Hepatocyte (in vitro differentiated cells): ENCODE measurements at regions not wholly inside any gene's neighbourhood (a gene's known extent, or its start where the extent isn't known, plus 50 kb on each side); places are given as distances from the start of the nearest gene placed in this dataset.

Experiments
- DNase-seq: peaks from one replicate; pipeline ENCODE4 v3.0.0-alpha.2; 2016; ENCODE audit warnings: low spot score
- H2AFZ ChIP-seq: fragments of 200-600 bp; sonication (generic); 2 replicates; pipeline ENCODE4 v1.6.0; 2016; ENCODE audit warnings: antibody characterized with exemption, mild to moderate bottlenecking
- H3K27ac ChIP-seq: fragments of 200-600 bp; sonication (generic); 2 replicates; pipeline ENCODE4 v1.5.1; 2016; ENCODE audit warnings: mild to moderate bottlenecking
- H3K27me3 ChIP-seq: fragments of 200-600 bp; sonication (generic); 2 replicates; pipeline ENCODE4 v1.6.1; 2016
- H3K36me3 ChIP-seq: fragments of 200-600 bp; sonication (generic); replicated peaks from 2 replicates; pipeline ENCODE4 v1.5.1; 2016; ENCODE audit warnings: low read depth; ENCODE audit not compliant: insufficient read depth
- H3K4me1 ChIP-seq: fragments of 200-600 bp; sonication (generic); 2 replicates; pipeline ENCODE4 v1.5.1; 2016; ENCODE audit warnings: mild to moderate bottlenecking, moderate library complexity; ENCODE audit not compliant: insufficient read depth
- H3K4me2 ChIP-seq: fragments of 200-600 bp; sonication (generic); 2 replicates; pipeline ENCODE4 v1.6.0; 2016
- H3K4me3 ChIP-seq: fragments of 200-600 bp; sonication (generic); 2 replicates; pipeline ENCODE4 v1.5.1; 2016; ENCODE audit warnings: mild to moderate bottlenecking
- H3K79me2 ChIP-seq: fragments of 200-600 bp; sonication (generic); 2 replicates; pipeline ENCODE4 v1.6.0; 2017; ENCODE audit warnings: mild to moderate bottlenecking
- H3K9me2 ChIP-seq: fragments of 200-600 bp; sonication (generic); replicated peaks from 2 replicates; pipeline ENCODE4 v1.6.0; 2017; ENCODE audit warnings: mild to moderate bottlenecking; ENCODE audit not compliant: insufficient read depth
- H3K9me3 ChIP-seq: fragments of 200-600 bp; sonication (generic); 2 replicates; pipeline ENCODE4 v1.5.1; 2016; ENCODE audit warnings: low read depth, mild to moderate bottlenecking
- H4K20me1 ChIP-seq: fragments of 200-600 bp; sonication (generic); 2 replicates; pipeline ENCODE4 v1.6.0; 2016; ENCODE audit warnings: mild to moderate bottlenecking; ENCODE audit not compliant: insufficient read depth, poor library complexity, severe bottlenecking
- EZH2 ChIP-seq: fragments of 200-600 bp; sonication (generic); IDR thresholded peaks from 2 replicates; pipeline ENCODE4 v1.6.1; 2016; ENCODE audit warnings: antibody characterized with exemption, mild to moderate bottlenecking, borderline replicate concordance
- EZH2phosphoT487 ChIP-seq: fragments of 200-600 bp; sonication (generic); IDR thresholded peaks from one replicate; pipeline ENCODE4 v1.6.1; 2018; ENCODE audit warnings: antibody characterized with exemption, mild to moderate bottlenecking, low read depth, moderate library complexity; ENCODE audit not compliant: unreplicated experiment, severe bottlenecking
- WGBS: methylation state at CpG from one replicate; pipeline ENCODE4 v1.1.6; 2016; ENCODE audit warnings: low lambda C conversion rate; ENCODE audit errors: missing lambda C conversion rate; 5-methylcytosine and 5-hydroxymethylcytosine counted together
- TF ChIP-seq, protein P1 (sequence below): fragments of 200-600 bp; sonication (generic); IDR thresholded peaks from 2 replicates; pipeline ENCODE4 v1.5.1; 2016; ENCODE audit warnings: antibody characterized with exemption, mild to moderate bottlenecking; ENCODE audit not compliant: poor library complexity

DNA sequence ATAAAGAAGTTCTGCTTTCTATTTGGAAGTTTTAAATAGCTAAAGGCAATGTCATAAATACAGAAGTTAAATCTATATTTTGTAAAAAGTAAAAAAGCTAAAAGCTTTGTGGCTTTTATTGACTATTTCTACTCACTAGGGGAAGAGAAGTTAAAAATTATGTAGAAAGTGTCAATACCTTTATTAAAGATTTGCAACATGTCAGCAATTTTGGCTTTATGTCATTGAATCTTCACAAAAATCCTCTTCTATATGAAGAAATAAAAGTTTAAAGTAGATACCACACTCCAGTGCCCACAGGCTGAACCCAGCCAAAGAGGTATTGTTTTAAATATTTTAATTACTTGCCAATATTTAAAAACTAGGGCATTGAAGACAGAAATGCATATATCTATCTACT lies 160.6 kb upstream of the HSF2 start:
- Histone ChIP-seq H3K4me1 (no peaks in the 10 kb centered on the region), H4K20me1 (no peaks in the 10 kb centered on the region), H3K79me2 (no peaks in the 10 kb centered on the region), H3K4me2 (no peak overlapping the region), H2AFZ (no peak overlapping the region), H3K27me3 (no peaks in the 10 kb centered on the region), H3K36me3 (no peaks in the 10 kb centered on the region), H3K4me3 (no peak overlapping the region), H3K9me3 (no peaks in the 10 kb centered on the region), H3K9me2 (no peaks in the 10 kb centered on the region), H3K27ac (no peak overlapping the region)
- DNase-seq = no peak
- TF ChIP-seq EZH2 (no peak), EZH2phosphoT487 (no peak)
- TF ChIP-seq, protein P1, sequence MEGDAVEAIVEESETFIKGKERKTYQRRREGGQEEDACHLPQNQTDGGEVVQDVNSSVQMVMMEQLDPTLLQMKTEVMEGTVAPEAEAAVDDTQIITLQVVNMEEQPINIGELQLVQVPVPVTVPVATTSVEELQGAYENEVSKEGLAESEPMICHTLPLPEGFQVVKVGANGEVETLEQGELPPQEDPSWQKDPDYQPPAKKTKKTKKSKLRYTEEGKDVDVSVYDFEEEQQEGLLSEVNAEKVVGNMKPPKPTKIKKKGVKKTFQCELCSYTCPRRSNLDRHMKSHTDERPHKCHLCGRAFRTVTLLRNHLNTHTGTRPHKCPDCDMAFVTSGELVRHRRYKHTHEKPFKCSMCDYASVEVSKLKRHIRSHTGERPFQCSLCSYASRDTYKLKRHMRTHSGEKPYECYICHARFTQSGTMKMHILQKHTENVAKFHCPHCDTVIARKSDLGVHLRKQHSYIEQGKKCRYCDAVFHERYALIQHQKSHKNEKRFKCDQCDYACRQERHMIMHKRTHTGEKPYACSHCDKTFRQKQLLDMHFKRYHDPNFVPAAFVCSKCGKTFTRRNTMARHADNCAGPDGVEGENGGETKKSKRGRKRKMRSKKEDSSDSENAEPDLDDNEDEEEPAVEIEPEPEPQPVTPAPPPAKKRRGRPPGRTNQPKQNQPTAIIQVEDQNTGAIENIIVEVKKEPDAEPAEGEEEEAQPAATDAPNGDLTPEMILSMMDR = no peak

- Histone ChIP-seq H3K36me3 (no peaks in the 10 kb centered on the region), H2AFZ (no peak overlapping the region), H4K20me1 (no peaks in the 10 kb centered on the region), H3K27ac (no peak overlapping the region), H3K4me2 (no peak overlapping the region), H3K79me2 (no peaks in the 10 kb centered on the region), H3K4me1 (no peaks in the 10 kb centered on the region), H3K9me2 (no peaks in the 10 kb centered on the region), H3K4me3 (no peak overlapping the region), H3K9me3 (no peaks in the 10 kb centered on the region), H3K27me3 (no peaks in the 10 kb centered on the region)
- WGBS = 75% methylated on average over 5 of the region's 5 CpGs
- TF ChIP-seq, protein P1 = no peak
- TF ChIP-seq EZH2 (no peak), EZH2phosphoT487 (no peak)
- DNase-seq = no peak
Measured at GRCh38 chr6:122246906-122247658, 152.4 kb upstream of the HSF2 start.

DNA sequence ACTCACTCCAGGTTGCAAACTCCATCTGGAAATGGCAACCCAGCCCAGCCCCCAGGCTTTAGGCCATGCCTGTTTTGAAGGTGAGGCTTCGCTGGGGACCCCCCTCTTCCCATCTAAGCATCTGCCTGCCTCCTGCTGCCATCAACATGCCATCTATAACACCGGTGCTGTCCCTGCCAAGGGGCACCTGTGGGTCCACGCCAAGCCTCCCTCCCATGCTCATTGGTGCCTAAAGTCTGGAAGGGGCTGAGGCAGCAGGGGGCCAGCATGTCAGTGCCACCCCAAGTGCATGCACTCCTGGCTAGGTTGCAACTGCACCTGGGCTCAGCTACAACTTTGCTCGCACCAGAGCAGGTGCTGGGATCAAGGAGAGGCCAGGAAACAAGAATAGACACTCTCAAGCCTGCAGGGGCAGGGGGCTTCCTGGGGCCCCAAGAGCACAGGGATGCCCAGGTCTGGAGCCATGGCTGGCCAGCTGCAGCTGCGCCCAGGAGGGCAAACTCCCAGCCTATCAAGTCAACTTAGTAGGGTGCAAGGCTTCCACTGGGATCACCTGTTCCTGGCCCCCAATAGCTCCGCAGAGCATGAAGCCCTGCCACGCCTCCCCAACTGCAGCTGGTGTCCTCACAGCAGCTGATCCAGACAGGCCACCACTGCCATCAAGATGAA lies 151.3 kb upstream of the HSF2 start:
- H3K27ac ChIP-seq = no peak overlapping the region
- H4K20me1 ChIP-seq = no peaks in the 10 kb centered on the region
- no peaks in the 10 kb centered on the region for H3K79me2 ChIP-seq
- no peaks in the 10 kb centered on the region for H3K36me3 ChIP-seq
- WGBS = 81% methylated on average over 7 of the region's 7 CpGs
- H3K4me2 ChIP-seq = no peak overlapping the region
- DNase-seq = no peak
- H3K9me3 ChIP-seq = no peaks in the 10 kb centered on the region
- H3K4me1 ChIP-seq = no peaks in the 10 kb centered on the region
- H2AFZ ChIP-seq = no peak overlapping the region
- no peaks in the 10 kb centered on the region for H3K27me3 ChIP-seq
- H3K9me2 ChIP-seq = no peaks in the 10 kb centered on the region
- TF ChIP-seq EZH2phosphoT487 = no peak
- no peak for TF ChIP-seq EZH2
- TF ChIP-seq, protein P1 = no peak
- no peak overlapping the region for H3K4me3 ChIP-seq
